ENCODE measurements at regions not wholly inside any gene's neighbourhood (a gene's known extent, or its start where the extent isn't known, plus 50 kb on each side); places are given as distances from the start of the nearest gene placed in this dataset.
"Not testable (repeated sequence)": the region's sequence is repeated elsewhere in the genome, so short reads cannot be mapped to it uniquely, and the experiment has no call there.

GRCh38 chr4:72709475-72709874, 140.5 kb upstream of the ADAMTS3 start:
- no peaks in the 10 kb centered on the region for H3K9me3 ChIP-seq (ENCODE audit: low read length)
- no peak overlapping the region for H3K4me3 ChIP-seq (ENCODE audit: low read length)
- H3K27ac ChIP-seq (ENCODE audit: low read length): no peak overlapping the region
- no peaks in the 10 kb centered on the region for H3K27me3 ChIP-seq (ENCODE audit: low read length)
- H3K4me2 ChIP-seq (ENCODE audit: low read depth, low read length, poor library complexity, severe bottlenecking): no peak overlapping the region
- no peaks in the 10 kb centered on the region for H3K36me3 ChIP-seq (ENCODE audit: insufficient read depth, low read length)
- no peaks in the 10 kb centered on the region for H3K79me2 ChIP-seq (ENCODE audit: low read length)
- H3K4me1 ChIP-seq (ENCODE audit: low read length): no peaks in the 10 kb centered on the region
- no peaks in the 10 kb centered on the region for H4K20me1 ChIP-seq (ENCODE audit: insufficient read depth, low read depth, low read length)
- H3K9ac ChIP-seq (ENCODE audit: low read length): no peak overlapping the region
- H2AFZ ChIP-seq (ENCODE audit: low read length): no peak overlapping the region
- no peak for DNase-seq
- H3K9me2 ChIP-seq (replicated peaks; ENCODE audit: insufficient read depth, low read length): no peaks in the 10 kb centered on the region

- H3K9me3 ChIP-seq (ENCODE audit: low read length): no peaks in the 10 kb centered on the region
- no peak overlapping the region for H2AFZ ChIP-seq (ENCODE audit: low read length)
- no peaks in the 10 kb centered on the region for H3K27me3 ChIP-seq (ENCODE audit: low read length)
- H3K4me1 ChIP-seq (ENCODE audit: low read length): peaks cover 3% of the 10 kb centered on the region; the same call in 1 of the 2 replicates
- no peak for DNase-seq
- no peak overlapping the region for H3K27ac ChIP-seq (ENCODE audit: low read length)
- H3K4me3 ChIP-seq (ENCODE audit: low read length): no peak overlapping the region
- H3K4me2 ChIP-seq (ENCODE audit: low read depth, low read length, poor library complexity, severe bottlenecking): no peak overlapping the region
- no peaks in the 10 kb centered on the region for H3K9me2 ChIP-seq (replicated peaks; ENCODE audit: insufficient read depth, low read length)
- H3K9ac ChIP-seq (ENCODE audit: low read length): no peak overlapping the region
- no peaks in the 10 kb centered on the region for H3K79me2 ChIP-seq (ENCODE audit: low read length)
- no peaks in the 10 kb centered on the region for H3K36me3 ChIP-seq (ENCODE audit: insufficient read depth, low read length)
- H4K20me1 ChIP-seq (ENCODE audit: insufficient read depth, low read depth, low read length): no peaks in the 10 kb centered on the region
Observed at GRCh38 chr4:72706684-72707083, 137.7 kb upstream of the ADAMTS3 start.

GRCh38 chr4:72704925-72705640, 136.1 kb upstream of the ADAMTS3 start:
- H4K20me1 ChIP-seq (ENCODE audit: insufficient read depth, low read depth, low read length); DNase-seq; H3K9me3 ChIP-seq (ENCODE audit: low read length); H3K4me1 ChIP-seq (ENCODE audit: low read length); H3K27me3 ChIP-seq (ENCODE audit: low read length); H3K36me3 ChIP-seq (ENCODE audit: insufficient read depth, low read length); H3K27ac ChIP-seq (ENCODE audit: low read length); H2AFZ ChIP-seq (ENCODE audit: low read length); H3K9ac ChIP-seq (ENCODE audit: low read length); H3K4me3 ChIP-seq (ENCODE audit: low read length); H3K9me2 ChIP-seq (replicated peaks; ENCODE audit: insufficient read depth, low read length); H3K4me2 ChIP-seq (ENCODE audit: low read depth, low read length, poor library complexity, severe bottlenecking); H3K79me2 ChIP-seq (ENCODE audit: low read length): not testable (repeated sequence)

- Histone ChIP-seq H3K27me3 (ENCODE audit: low read length) (no peaks in the 10 kb centered on the region), H3K4me1 (ENCODE audit: low read length) (peaks cover 3% of the 10 kb centered on the region; the same call in 1 of the 2 replicates), H3K79me2 (ENCODE audit: low read length) (no peaks in the 10 kb centered on the region), H3K4me2 (ENCODE audit: low read depth, low read length, poor library complexity, severe bottlenecking) (no peak overlapping the region), H3K36me3 (ENCODE audit: insufficient read depth, low read length) (no peaks in the 10 kb centered on the region), H3K9me2 (replicated peaks; ENCODE audit: insufficient read depth, low read length) (no peaks in the 10 kb centered on the region), H3K9me3 (ENCODE audit: low read length) (no peaks in the 10 kb centered on the region), H3K4me3 (ENCODE audit: low read length) (no peak overlapping the region), H2AFZ (ENCODE audit: low read length) (no peak overlapping the region), H3K9ac (ENCODE audit: low read length) (no peak overlapping the region), H4K20me1 (ENCODE audit: insufficient read depth, low read depth, low read length) (no peaks in the 10 kb centered on the region), H3K27ac (ENCODE audit: low read length) (no peak overlapping the region)
- no peak for DNase-seq
Observed at GRCh38 chr4:72702948-72703347, 133.9 kb upstream of the ADAMTS3 start.

- H3K4me3 ChIP-seq (ENCODE audit: low read length): peak overlapping the region; percentile 53
- H2AFZ ChIP-seq (ENCODE audit: low read length): 0 out of 2 replicates have a peak overlapping the region, but pooled peaks have one; percentile 14
- no peaks in the 10 kb centered on the region for H4K20me1 ChIP-seq (ENCODE audit: insufficient read depth, low read depth, low read length)
- H3K9me2 ChIP-seq (replicated peaks; ENCODE audit: insufficient read depth, low read length): no peaks in the 10 kb centered on the region
- H3K4me1 ChIP-seq (ENCODE audit: low read length): peaks cover 3% of the 10 kb centered on the region; the same call in 1 of the 2 replicates
- no peaks in the 10 kb centered on the region for H3K36me3 ChIP-seq (ENCODE audit: insufficient read depth, low read length)
- no peaks in the 10 kb centered on the region for H3K27me3 ChIP-seq (ENCODE audit: low read length)
- H3K79me2 ChIP-seq (ENCODE audit: low read length): no peaks in the 10 kb centered on the region
- DNase-seq: peak; percentile 78
- H3K9me3 ChIP-seq (ENCODE audit: low read length): no peaks in the 10 kb centered on the region
- no peak overlapping the region for H3K27ac ChIP-seq (ENCODE audit: low read length)
- peak overlapping the region; percentile 63 for H3K4me2 ChIP-seq (ENCODE audit: low read depth, low read length, poor library complexity, severe bottlenecking)
- H3K9ac ChIP-seq (ENCODE audit: low read length): peak overlapping the region; percentile 18; the same call in 1 of the 2 replicates
Observed at GRCh38 chr4:72701987-72702819, 133.2 kb upstream of the ADAMTS3 start.

GRCh38 chr4:72690771-72691170, 121.8 kb upstream of the ADAMTS3 start:
- DNase-seq: no peak
- no peak overlapping the region for H3K27ac ChIP-seq (ENCODE audit: low read length)
- no peaks in the 10 kb centered on the region for H3K27me3 ChIP-seq (ENCODE audit: low read length)
- H3K4me3 ChIP-seq (ENCODE audit: low read length): no peak overlapping the region
- no peaks in the 10 kb centered on the region for H4K20me1 ChIP-seq (ENCODE audit: insufficient read depth, low read depth, low read length)
- H3K79me2 ChIP-seq (ENCODE audit: low read length): no peaks in the 10 kb centered on the region
- H3K4me1 ChIP-seq (ENCODE audit: low read length): no peaks in the 10 kb centered on the region
- H2AFZ ChIP-seq (ENCODE audit: low read length): no peak overlapping the region
- no peaks in the 10 kb centered on the region for H3K36me3 ChIP-seq (ENCODE audit: insufficient read depth, low read length)
- no peak overlapping the region for H3K4me2 ChIP-seq (ENCODE audit: low read depth, low read length, poor library complexity, severe bottlenecking)
- H3K9me2 ChIP-seq (replicated peaks; ENCODE audit: insufficient read depth, low read length): no peaks in the 10 kb centered on the region
- no peaks in the 10 kb centered on the region for H3K9me3 ChIP-seq (ENCODE audit: low read length)
- H3K9ac ChIP-seq (ENCODE audit: low read length): no peak overlapping the region

- no peak overlapping the region for H3K9ac ChIP-seq (ENCODE audit: low read length)
- H3K27ac ChIP-seq (ENCODE audit: low read length): no peak overlapping the region
- H3K9me3 ChIP-seq (ENCODE audit: low read length): no peaks in the 10 kb centered on the region
- DNase-seq: no peak
- no peaks in the 10 kb centered on the region for H4K20me1 ChIP-seq (ENCODE audit: insufficient read depth, low read depth, low read length)
- no peak overlapping the region for H2AFZ ChIP-seq (ENCODE audit: low read length)
- no peaks in the 10 kb centered on the region for H3K36me3 ChIP-seq (ENCODE audit: insufficient read depth, low read length)
- H3K9me2 ChIP-seq (replicated peaks; ENCODE audit: insufficient read depth, low read length): no peaks in the 10 kb centered on the region
- H3K4me3 ChIP-seq (ENCODE audit: low read length): no peak overlapping the region
- H3K4me2 ChIP-seq (ENCODE audit: low read depth, low read length, poor library complexity, severe bottlenecking): no peak overlapping the region
- no peaks in the 10 kb centered on the region for H3K79me2 ChIP-seq (ENCODE audit: low read length)
- no peaks in the 10 kb centered on the region for H3K27me3 ChIP-seq (ENCODE audit: low read length)
- no peaks in the 10 kb centered on the region for H3K4me1 ChIP-seq (ENCODE audit: low read length)
Observed at GRCh38 chr4:72689923-72690322, 120.9 kb upstream of the ADAMTS3 start.

GRCh38 chr4:72686390-72686789, 117.4 kb upstream of the ADAMTS3 start:
- H3K9ac ChIP-seq (ENCODE audit: low read length); H3K27ac ChIP-seq (ENCODE audit: low read length); H3K4me2 ChIP-seq (ENCODE audit: low read depth, low read length, poor library complexity, severe bottlenecking); DNase-seq; H3K9me2 ChIP-seq (replicated peaks; ENCODE audit: insufficient read depth, low read length); H3K4me3 ChIP-seq (ENCODE audit: low read length); H3K36me3 ChIP-seq (ENCODE audit: insufficient read depth, low read length); H4K20me1 ChIP-seq (ENCODE audit: insufficient read depth, low read depth, low read length); H3K9me3 ChIP-seq (ENCODE audit: low read length); H2AFZ ChIP-seq (ENCODE audit: low read length); H3K79me2 ChIP-seq (ENCODE audit: low read length); H3K27me3 ChIP-seq (ENCODE audit: low read length); H3K4me1 ChIP-seq (ENCODE audit: low read length): not testable (repeated sequence)

Data from Karpas-422 (cell line).